Prostate gland (tissue), 2 donors: ENCODE measurements at regions not wholly inside any gene's neighbourhood (a gene's known extent, or its start where the extent isn't known, plus 50 kb on each side); places are given as distances from the start of the nearest gene placed in this dataset.

Experiments
- CTCF ChIP-seq, 4 experiments: fragments of 200-600 bp in 2 of 4; fragments of 450-650 bp in 2 of 4; sonication (generic) in 2 of 4; IDR thresholded peaks; 1 replicate in 3 of 4; 2 replicates in 1 of 4; pipeline ENCODE4 v1.5.1; 2016 to 2019; ENCODE audit warnings: antibody characterized with exemption in 4 of 4, mild to moderate bottlenecking in 2 of 4, moderate library complexity in 2 of 4
- POLR2A ChIP-seq: fragments of 450-650 bp; IDR thresholded peaks from one replicate; pipeline ENCODE4 v1.6.1; 2016; ENCODE audit warnings: antibody characterized with exemption, mild to moderate bottlenecking
- POLR2AphosphoS5 ChIP-seq: sonication (generic); formaldehyde crosslinking; IDR thresholded peaks from one replicate; pipeline ENCODE4 v1.6.1; 2017; ENCODE audit warnings: antibody characterized with exemption

- TF ChIP-seq CTCF (IDR thresholded peaks at IDR 0.05) (no peak), POLR2A (no peak), POLR2AphosphoS5 (no peak)
These were observed 87.8 kb downstream of the RCN1 start for GRCh38 chr11:32178692-32179091.
